GM13976 (cell line): ENCODE measurements at regions not wholly inside any gene's neighbourhood (a gene's known extent, or its start where the extent isn't known, plus 50 kb on each side); places are given as distances from the start of the nearest gene placed in this dataset.

ENCODE experiments used
- DNase-seq: peaks from one replicate; pipeline ENCODE4 v3.0.0; 2012; ENCODE audit warnings: low spot score
- in situ Hi-C: fragments of 300-500 bp; cut with MboI; formaldehyde crosslinking; loops from one replicate; pipeline ENCODE4 v1.12.0; 2022; ENCODE audit warnings: low sequenced_read_pairs, mixed read lengths, inconsistent platforms; ENCODE audit not compliant: unreplicated experiment
- TF ChIP-seq, protein P1 (sequence below): IDR thresholded peaks from 2 replicates; pipeline ENCODE4 v1.5.1; 2012; ENCODE audit warnings: borderline replicate concordance, mild to moderate bottlenecking; ENCODE audit not compliant: insufficient read depth; ENCODE audit errors: extremely low read depth, missing control alignments, control extremely low read depth

DNA sequence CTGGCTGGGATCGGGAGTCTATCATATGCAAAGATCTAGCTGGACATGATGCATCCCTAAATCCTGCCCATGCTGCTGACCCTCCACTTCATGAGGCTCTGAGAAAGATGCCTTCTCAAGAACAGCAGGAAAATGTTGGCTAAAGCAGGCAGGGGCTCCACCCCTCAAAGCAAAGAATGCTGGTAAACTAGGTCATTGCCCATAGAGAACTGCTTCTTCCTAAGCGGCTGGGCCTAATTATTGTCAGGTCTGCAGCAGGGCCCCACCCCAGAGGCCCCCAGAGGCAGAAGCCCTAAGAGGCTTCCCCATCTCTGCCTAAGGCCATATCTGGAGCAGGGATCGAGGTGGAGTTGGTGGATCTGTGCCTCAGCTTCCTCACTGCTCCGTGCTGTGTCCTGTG, 447.4 kb upstream of the PROK2 start:
- in situ Hi-C loops: no loop called here
- TF ChIP-seq, protein P1, sequence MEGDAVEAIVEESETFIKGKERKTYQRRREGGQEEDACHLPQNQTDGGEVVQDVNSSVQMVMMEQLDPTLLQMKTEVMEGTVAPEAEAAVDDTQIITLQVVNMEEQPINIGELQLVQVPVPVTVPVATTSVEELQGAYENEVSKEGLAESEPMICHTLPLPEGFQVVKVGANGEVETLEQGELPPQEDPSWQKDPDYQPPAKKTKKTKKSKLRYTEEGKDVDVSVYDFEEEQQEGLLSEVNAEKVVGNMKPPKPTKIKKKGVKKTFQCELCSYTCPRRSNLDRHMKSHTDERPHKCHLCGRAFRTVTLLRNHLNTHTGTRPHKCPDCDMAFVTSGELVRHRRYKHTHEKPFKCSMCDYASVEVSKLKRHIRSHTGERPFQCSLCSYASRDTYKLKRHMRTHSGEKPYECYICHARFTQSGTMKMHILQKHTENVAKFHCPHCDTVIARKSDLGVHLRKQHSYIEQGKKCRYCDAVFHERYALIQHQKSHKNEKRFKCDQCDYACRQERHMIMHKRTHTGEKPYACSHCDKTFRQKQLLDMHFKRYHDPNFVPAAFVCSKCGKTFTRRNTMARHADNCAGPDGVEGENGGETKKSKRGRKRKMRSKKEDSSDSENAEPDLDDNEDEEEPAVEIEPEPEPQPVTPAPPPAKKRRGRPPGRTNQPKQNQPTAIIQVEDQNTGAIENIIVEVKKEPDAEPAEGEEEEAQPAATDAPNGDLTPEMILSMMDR: no peak

DNA sequence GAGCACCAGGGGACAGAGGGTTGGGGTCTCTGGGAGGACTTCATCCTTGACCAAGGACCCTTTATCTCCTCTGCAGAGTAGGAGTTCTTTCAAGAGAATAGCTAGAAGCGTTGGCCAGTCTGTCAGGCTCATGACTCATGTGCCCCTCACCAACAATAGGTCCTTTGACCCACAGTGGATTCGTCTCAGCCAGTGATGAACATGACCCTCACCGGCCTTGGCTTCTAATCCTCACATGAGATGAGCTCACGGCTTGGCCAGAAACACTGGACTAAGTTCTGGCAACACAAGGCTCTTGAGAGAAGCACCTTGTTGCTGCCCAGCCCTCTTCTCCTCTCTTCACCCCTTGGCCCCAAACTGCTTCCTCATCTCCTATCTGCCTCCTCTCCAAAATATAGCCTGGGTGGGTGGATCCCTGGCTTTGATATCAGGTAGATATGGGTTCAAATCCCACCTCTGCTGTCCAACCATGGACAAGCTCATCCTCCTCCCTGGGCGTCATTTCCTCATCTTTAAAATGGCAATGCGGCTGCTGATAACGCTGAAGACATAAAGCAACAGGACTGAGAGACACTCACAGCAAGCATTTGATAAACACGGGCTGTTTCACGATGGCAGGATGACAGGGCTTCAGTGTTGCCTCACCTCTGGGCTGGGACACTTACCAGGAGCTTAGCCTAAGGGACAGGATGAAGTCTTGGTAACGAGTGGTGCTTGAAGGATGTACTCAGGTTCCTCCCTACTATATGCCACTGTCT, 446.7 kb upstream of the PROK2 start:
- no peak for DNase-seq
- TF ChIP-seq, protein P1: no peak
- in situ Hi-C loops: no loop called here

More for the DNA sequence above, 447.4 kb upstream of the PROK2 start:
- no peak for DNase-seq

DNA sequence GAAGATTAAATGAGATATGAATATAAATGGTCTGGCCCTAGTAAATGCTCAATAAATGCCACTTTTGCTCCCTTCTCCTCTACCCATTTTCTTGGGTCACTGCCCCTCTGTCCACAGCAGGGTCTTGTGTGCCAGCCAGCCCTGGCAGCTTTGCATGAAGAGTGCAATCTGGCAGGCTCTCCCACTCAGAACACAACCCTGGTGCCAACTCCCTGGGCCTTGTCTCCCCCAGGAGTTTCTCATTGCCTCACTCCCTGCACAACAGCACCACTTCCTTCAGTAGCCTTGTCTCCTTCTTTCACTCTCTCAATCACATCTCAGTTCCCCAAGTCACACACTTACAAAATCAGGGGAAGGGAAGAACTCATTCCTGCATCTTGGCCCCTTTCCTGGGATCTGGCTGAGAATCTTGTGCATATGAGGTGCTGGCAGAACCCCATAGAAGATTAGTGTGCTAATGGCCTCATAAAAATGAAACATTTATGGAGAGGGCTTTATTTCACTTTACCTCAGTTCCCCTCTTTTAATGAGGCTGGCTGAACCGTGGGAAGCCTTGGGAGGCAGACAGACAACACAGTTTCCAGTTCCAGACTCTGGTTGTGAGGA, 445.9 kb upstream of the PROK2 start:
- TF ChIP-seq, protein P1: no peak
- DNase-seq: no peak
- in situ Hi-C loops: no loop called here

DNA sequence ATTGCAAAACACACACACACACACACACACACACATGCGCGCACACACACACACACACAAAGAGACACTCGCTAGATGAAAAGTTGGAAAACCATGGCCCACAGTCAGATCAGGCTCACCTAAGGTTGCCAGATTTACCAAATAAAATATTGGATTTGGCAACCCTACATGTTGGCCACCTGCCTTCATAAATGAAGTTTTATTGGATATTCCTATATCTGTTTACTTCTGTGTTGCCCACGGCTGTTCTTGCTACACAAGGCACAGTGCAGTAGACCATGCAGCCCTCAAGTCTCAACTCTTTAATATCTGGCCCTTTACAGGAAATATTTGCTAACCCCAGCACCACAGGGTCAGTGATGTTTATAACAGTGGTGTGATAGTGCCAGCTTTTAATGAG, 445.0 kb upstream of the PROK2 start:
- in situ Hi-C loops: no loop called here
- TF ChIP-seq, protein P1: no peak
- DNase-seq: no peak

DNA sequence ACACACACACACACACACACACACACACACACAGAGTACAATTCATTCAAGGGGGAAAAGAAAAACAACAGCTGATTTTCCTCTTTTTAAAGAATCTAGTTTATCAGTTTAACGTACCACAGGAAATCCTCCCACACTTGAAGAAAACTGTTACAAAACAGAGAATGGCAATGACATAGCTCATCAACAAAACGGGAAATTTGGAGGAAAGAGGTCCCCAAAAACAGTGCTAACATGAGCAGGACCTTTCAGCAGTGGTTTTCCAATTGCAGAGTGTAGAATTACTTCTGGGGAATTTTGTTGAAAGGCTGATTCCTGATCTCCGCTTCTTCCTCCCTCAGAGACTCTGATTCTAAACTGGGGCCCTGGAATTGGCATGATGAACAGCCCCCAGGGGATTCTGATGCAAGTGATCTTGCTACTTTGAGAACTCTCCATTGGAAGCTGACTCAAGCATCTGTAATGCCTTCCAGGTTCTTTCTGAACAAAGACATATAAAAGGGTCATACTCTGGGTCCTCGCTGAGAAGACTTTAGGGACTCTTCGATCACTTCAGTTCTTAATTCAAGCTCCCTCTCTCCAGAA, 442.6 kb upstream of the PROK2 start:
- TF ChIP-seq, protein P1: no peak
- in situ Hi-C loops: no loop called here
- no peak for DNase-seq

DNA sequence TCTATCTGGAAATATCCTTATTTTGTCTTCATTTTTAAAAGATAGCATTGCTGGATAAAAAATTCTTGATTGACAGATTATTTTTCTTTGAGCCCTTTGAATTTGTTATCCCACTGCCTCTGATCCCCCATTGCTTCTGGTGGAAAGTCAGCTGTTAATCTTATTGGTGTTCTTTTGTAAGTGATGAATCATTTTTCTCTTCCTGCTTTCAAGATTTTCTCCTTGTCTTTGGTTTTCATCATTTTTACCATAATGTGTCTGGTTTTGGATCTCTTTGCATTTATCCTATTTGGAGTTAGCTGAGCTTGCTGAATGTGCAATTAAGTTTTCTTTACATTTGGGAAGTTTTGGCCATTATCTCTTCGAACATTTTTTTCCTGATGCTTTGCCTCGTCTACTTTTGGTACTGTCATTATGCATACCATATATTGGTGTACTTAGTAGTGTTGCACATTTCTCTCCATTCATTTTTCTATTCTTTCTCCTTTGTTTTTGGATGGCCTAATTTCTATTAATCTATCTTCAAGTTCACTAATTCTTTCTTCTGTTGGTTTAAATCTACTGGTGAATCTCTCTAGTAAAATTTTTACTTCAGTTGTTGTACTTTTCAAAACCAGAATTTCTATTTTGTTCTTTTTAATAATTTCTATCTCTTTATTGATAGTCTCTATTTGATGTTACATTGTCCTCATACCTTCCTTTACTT, 440.0 kb upstream of the PROK2 start:
- in situ Hi-C loops: no loop called here
- TF ChIP-seq, protein P1: no peak
- no peak for DNase-seq
